GM23338 (cell line): ENCODE measurements at regions not wholly inside any gene's neighbourhood (a gene's known extent, or its start where the extent isn't known, plus 50 kb on each side); places are given as distances from the start of the nearest gene placed in this dataset.

Source experiments
- ATAC-seq: fragments of 200-7000 bp; cut with Tn5 transposase; 3 replicates; pipeline ENCODE4 v1.9.1; 2020
- DNase-seq: peaks from one replicate; pipeline ENCODE4 v3.0.0-alpha.2; 2015; ENCODE audit warnings: low spot score
- H2AFZ ChIP-seq: fragments of 200-600 bp; sonication (generic); 2 replicates; pipeline ENCODE4 v1.8.0; 2016; ENCODE audit warnings: antibody characterized with exemption, mild to moderate bottlenecking, moderate library complexity
- H3F3A ChIP-seq: fragments of 200-600 bp; sonication (generic); replicated peaks from 2 replicates; pipeline ENCODE4 v1.8.0; 2017; ENCODE audit warnings: antibody characterized with exemption, mixed run types, low read depth
- H3K27ac ChIP-seq: fragments of 200-600 bp; sonication (generic); 2 replicates; pipeline ENCODE4 v1.6.1; 2016; ENCODE audit warnings: low read depth
- H3K27me3 ChIP-seq: fragments of 200-600 bp; sonication (generic); 2 replicates; pipeline ENCODE4 v1.8.0; 2016; ENCODE audit warnings: mild to moderate bottlenecking, mixed run types, moderate library complexity; ENCODE audit not compliant: insufficient read depth
- H3K36me3 ChIP-seq: fragments of 200-600 bp; sonication (generic); 2 replicates; pipeline ENCODE4 v1.8.0; 2016; ENCODE audit warnings: mild to moderate bottlenecking; ENCODE audit not compliant: insufficient read depth
- H3K4me1 ChIP-seq: fragments of 200-600 bp; sonication (generic); 2 replicates; pipeline ENCODE4 v1.8.0; 2016; ENCODE audit warnings: mild to moderate bottlenecking, moderate library complexity; ENCODE audit not compliant: insufficient read depth
- H3K4me2 ChIP-seq: fragments of 200-600 bp; sonication (generic); 2 replicates; pipeline ENCODE4 v1.7.1; 2017; ENCODE audit warnings: mixed run types
- H3K4me3 ChIP-seq: fragments of 200-600 bp; sonication (generic); 2 replicates; pipeline ENCODE4 v1.6.1; 2016; ENCODE audit warnings: mixed run types
- H3K79me2 ChIP-seq: fragments of 200-600 bp; sonication (generic); replicated peaks from 2 replicates; pipeline ENCODE4 v1.8.0; 2017; ENCODE audit warnings: mild to moderate bottlenecking; ENCODE audit not compliant: insufficient read depth
- H3K9me2 ChIP-seq: fragments of 200-600 bp; sonication (generic); 2 replicates; pipeline ENCODE4 v1.8.0; 2017; ENCODE audit not compliant: insufficient read depth
- H4K20me1 ChIP-seq: fragments of 200-600 bp; sonication (generic); replicated peaks from 2 replicates; pipeline ENCODE4 v1.8.0; 2017; ENCODE audit warnings: mild to moderate bottlenecking; ENCODE audit not compliant: insufficient read depth
- H3K27ac Mint-ChIP-seq: 2 replicates; pipeline ENCODE4 v1.8.0; 2020; ENCODE audit warnings: inconsistent platforms, mild to moderate bottlenecking, moderate library complexity, mixed read lengths
- H3K27me3 Mint-ChIP-seq: 3 replicates; pipeline ENCODE4 v1.8.0; 2022; ENCODE audit warnings: low read depth, mild to moderate bottlenecking, moderate library complexity, mixed read lengths, inconsistent platforms; ENCODE audit not compliant: insufficient read depth, poor library complexity
- H3K36me3 Mint-ChIP-seq: 3 replicates; pipeline ENCODE4 v1.8.0; 2021; ENCODE audit warnings: low read depth, mild to moderate bottlenecking, inconsistent platforms, moderate library complexity, mixed read lengths
- H3K4me1 Mint-ChIP-seq: 3 replicates; pipeline ENCODE4 v1.8.0; 2020; ENCODE audit warnings: mild to moderate bottlenecking, inconsistent platforms, mixed read lengths
- H3K4me3 Mint-ChIP-seq: 3 replicates; pipeline ENCODE4 v1.8.0; 2021; ENCODE audit warnings: moderate library complexity, mild to moderate bottlenecking, inconsistent platforms, mixed read lengths
- H3K9me3 Mint-ChIP-seq: 3 replicates; pipeline ENCODE4 v1.8.0; 2020; ENCODE audit warnings: moderate library complexity, mild to moderate bottlenecking, inconsistent platforms, mixed read lengths
- CREB1 ChIP-seq: fragments of 250-450 bp; sonication (Bioruptor Pico); IDR thresholded peaks from 2 replicates; pipeline ENCODE4 v1.5.0; 2020; ENCODE audit warnings: low read depth, mild to moderate bottlenecking, moderate library complexity
- CTCF ChIP-seq, 2 experiments: fragments of 200-600 bp in 1 of 2; sonication (generic) in 1 of 2; conservative IDR thresholded peaks; 2 replicates each; pipeline versions ENCODE4 v1.5.1 to v1.6.1; 2016 to 2017; ENCODE audit warnings: antibody characterized with exemption in 2 of 2, low read depth in 2 of 2, mild to moderate bottlenecking in 2 of 2, moderate library complexity in 1 of 2
- ETS1 ChIP-seq: IDR thresholded peaks from 2 replicates; pipeline ENCODE4 v1.6.1; 2016; ENCODE audit warnings: antibody characterized with exemption
- EZH2 ChIP-seq: fragments of 200-600 bp; sonication (generic); IDR thresholded peaks from one replicate; pipeline ENCODE4 v1.8.0; 2017; ENCODE audit warnings: antibody characterized with exemption, mild to moderate bottlenecking, low read depth; ENCODE audit not compliant: unreplicated experiment
- EZH2phosphoT487 ChIP-seq: fragments of 200-600 bp; sonication (generic); IDR thresholded peaks from one replicate; pipeline ENCODE4 v1.8.1; 2018; ENCODE audit warnings: antibody characterized with exemption; ENCODE audit not compliant: unreplicated experiment
- JUNB ChIP-seq: IDR thresholded peaks from one replicate; pipeline ENCODE4 v1.6.1; 2016; ENCODE audit warnings: antibody characterized with exemption; ENCODE audit not compliant: unreplicated experiment
- NANOG ChIP-seq: IDR thresholded peaks from 2 replicates; pipeline ENCODE4 v1.6.1; 2016; ENCODE audit warnings: antibody characterized with exemption, borderline replicate concordance
- POLR2AphosphoS5 ChIP-seq: IDR thresholded peaks from 2 replicates; pipeline ENCODE4 v1.6.1; 2016; ENCODE audit warnings: antibody characterized with exemption, low read depth
- REST ChIP-seq: IDR thresholded peaks from one replicate; pipeline ENCODE4 v1.6.1; 2018; ENCODE audit warnings: antibody characterized with exemption; ENCODE audit not compliant: unreplicated experiment
- STAT1 ChIP-seq: IDR thresholded peaks from one replicate; pipeline ENCODE4 v1.6.1; 2016; ENCODE audit warnings: antibody characterized with exemption; ENCODE audit not compliant: unreplicated experiment
- ZNF114 ChIP-seq: fragments of 250-450 bp; sonication (Bioruptor Pico); IDR thresholded peaks from 2 replicates; pipeline ENCODE4 v1.5.0; 2020; ENCODE audit warnings: mild to moderate bottlenecking, moderate library complexity
- ZNF331 ChIP-seq: fragments of 250-450 bp; sonication (Bioruptor Pico); IDR thresholded peaks from 2 replicates; pipeline ENCODE4 v1.5.0; 2020; ENCODE audit warnings: low read depth, mild to moderate bottlenecking, moderate library complexity
- ZNF462 ChIP-seq: fragments of 250-450 bp; sonication (Bioruptor Pico); IDR thresholded peaks from 2 replicates; pipeline ENCODE4 v1.5.0; 2020; ENCODE audit warnings: mild to moderate bottlenecking, moderate library complexity

- Mint-ChIP-seq H3K27ac (no peak overlapping the region), H3K4me3 (no peak overlapping the region), H3K36me3 (no peaks in the 10 kb centered on the region), H3K9me3 (no peaks in the 10 kb centered on the region), H3K27me3 (peaks cover 11% of the 10 kb centered on the region), H3K4me1 (peaks cover 15% of the 10 kb centered on the region)
- Histone ChIP-seq H3F3A (0 out of 2 replicates have a peak, but pooled peaks cover 6% of the 10 kb centered on the region), H3K36me3 (no peaks in the 10 kb centered on the region), H3K4me1 (peaks cover 17% of the 10 kb centered on the region), H4K20me1 (no peaks in the 10 kb centered on the region), H3K27me3 (no peaks in the 10 kb centered on the region), H3K27ac (no peak overlapping the region), H2AFZ (no peak overlapping the region), H3K4me2 (no peak overlapping the region), H3K79me2 (no peaks in the 10 kb centered on the region), H3K9me2 (no peaks in the 10 kb centered on the region), H3K4me3 (no peak overlapping the region)
- DNase-seq (no peak), ATAC-seq (no peak)
- TF ChIP-seq CTCF (conservative IDR thresholded peaks at IDR 0.05; ENCODE audit: low read depth in 2 of 2) (no peak), EZH2 (no peak), ETS1 (no peak), CREB1 (CRISPR knock-in tag) (no peak), ZNF462 (CRISPR knock-in tag) (no peak), ZNF331 (CRISPR knock-in tag) (no peak), EZH2phosphoT487 (no peak), NANOG (no peak), POLR2AphosphoS5 (no peak), REST (no peak), JUNB (no peak), ZNF114 (no peak), STAT1 (no peak)
Measured at GRCh38 chr20:56783826-56784225, 154.7 kb downstream of the TFAP2C start.
